Esophagus muscularis mucosa (tissue), 3 donors: ENCODE measurements at regions not wholly inside any gene's neighbourhood (a gene's known extent, or its start where the extent isn't known, plus 50 kb on each side); places are given as distances from the start of the nearest gene placed in this dataset.

Experiments used
- POLR2A ChIP-seq: fragments of 450-650 bp; IDR thresholded peaks from one replicate; pipeline ENCODE4 v1.6.1; 2017; ENCODE audit warnings: antibody characterized with exemption, moderate library complexity, mild to moderate bottlenecking, low read depth
- TF ChIP-seq, protein P1 (sequence below), 3 experiments: fragments of 200-600 bp in 2 of 3; fragments of 450-650 bp in 1 of 3; sonication (generic) in 2 of 3; IDR thresholded peaks; one replicate each; pipeline ENCODE4 v1.5.1; 2017 to 2019; ENCODE audit warnings: antibody characterized with exemption in 3 of 3, mild to moderate bottlenecking in 2 of 3, moderate library complexity in 1 of 3

DNA sequence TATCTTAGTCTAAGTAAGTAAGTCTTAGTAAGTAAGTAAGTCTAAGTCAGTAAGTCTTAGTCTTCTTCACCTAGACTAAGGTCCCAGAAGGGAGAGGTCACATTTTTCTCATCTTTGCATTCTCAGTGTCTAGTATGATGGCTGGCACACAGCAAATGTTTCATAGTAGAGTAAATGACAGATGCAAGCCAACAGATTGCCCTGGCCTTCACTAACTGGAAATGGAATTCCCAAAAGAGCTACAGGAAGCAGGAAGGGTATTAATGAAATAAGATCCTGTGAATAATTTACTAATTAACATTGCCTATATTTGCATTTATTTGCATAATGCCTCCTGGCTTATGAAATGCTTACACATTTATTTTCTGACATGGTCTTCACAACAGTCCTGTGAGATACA lies 221.6 kb downstream of the RAD51AP2 start:
- TF ChIP-seq, protein P1, sequence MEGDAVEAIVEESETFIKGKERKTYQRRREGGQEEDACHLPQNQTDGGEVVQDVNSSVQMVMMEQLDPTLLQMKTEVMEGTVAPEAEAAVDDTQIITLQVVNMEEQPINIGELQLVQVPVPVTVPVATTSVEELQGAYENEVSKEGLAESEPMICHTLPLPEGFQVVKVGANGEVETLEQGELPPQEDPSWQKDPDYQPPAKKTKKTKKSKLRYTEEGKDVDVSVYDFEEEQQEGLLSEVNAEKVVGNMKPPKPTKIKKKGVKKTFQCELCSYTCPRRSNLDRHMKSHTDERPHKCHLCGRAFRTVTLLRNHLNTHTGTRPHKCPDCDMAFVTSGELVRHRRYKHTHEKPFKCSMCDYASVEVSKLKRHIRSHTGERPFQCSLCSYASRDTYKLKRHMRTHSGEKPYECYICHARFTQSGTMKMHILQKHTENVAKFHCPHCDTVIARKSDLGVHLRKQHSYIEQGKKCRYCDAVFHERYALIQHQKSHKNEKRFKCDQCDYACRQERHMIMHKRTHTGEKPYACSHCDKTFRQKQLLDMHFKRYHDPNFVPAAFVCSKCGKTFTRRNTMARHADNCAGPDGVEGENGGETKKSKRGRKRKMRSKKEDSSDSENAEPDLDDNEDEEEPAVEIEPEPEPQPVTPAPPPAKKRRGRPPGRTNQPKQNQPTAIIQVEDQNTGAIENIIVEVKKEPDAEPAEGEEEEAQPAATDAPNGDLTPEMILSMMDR (IDR thresholded peaks at IDR 0.05): no peak
- TF ChIP-seq POLR2A: no peak
